ENCODE measurements at regions not wholly inside any gene's neighbourhood (a gene's known extent, or its start where the extent isn't known, plus 50 kb on each side); places are given as distances from the start of the nearest gene placed in this dataset.

GRCh38 chr2:118350621-118351020 is 262.4 kb downstream of the INSIG2 start:
- no peak overlapping the region for H3K9ac ChIP-seq (ENCODE audit: control insufficient read depth, insufficient read depth, low read length)
- SMC1A ChIA-PET (ENCODE audit: uncharacterized antibody, unreplicated experiment): no interaction called here

DNA sequence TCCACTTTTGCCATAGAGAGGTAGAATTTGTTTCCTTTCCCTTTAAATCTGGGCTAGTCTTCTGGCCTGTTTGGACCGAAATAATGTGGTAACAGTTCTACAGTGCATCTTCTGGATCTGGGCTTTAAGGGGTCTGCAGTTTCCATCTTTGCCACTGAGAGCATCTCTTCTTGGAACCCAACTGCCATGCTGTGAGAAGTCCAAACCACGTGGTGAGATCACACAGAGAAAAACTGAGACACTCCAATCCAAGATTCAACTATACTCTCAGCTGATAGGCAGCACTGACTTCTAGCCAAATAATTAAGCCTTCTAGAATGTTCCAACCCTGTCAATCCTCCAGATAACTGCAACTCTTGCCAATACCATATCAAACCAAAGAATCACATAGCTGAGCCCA is 261.1 kb downstream of the INSIG2 start:
- intact Hi-C loops (cut with micrococcal nuclease; ENCODE audit: unreplicated experiment): no loop called here
- POLR2A ChIA-PET: no interaction called here
- FAIRE-seq: no peak

More at GRCh38 chr2:118350621-118351020, 262.4 kb downstream of the INSIG2 start:
- Histone ChIP-seq H3K4me1 (ENCODE audit: control insufficient read depth, insufficient read depth, low read length) (no peaks in the 10 kb centered on the region), H3K79me2 (ENCODE audit: control insufficient read depth, insufficient read depth, low read length) (no peaks in the 10 kb centered on the region), H4K20me1 (ENCODE audit: control insufficient read depth, insufficient read depth) (no peaks in the 10 kb centered on the region), H3K4me3 (no peak overlapping the region), H3K27ac (ENCODE audit: control insufficient read depth, insufficient read depth) (no peak overlapping the region), H3K27me3 (replicated peaks in 1 of 2; ENCODE audit: control insufficient read depth in 2 of 2, insufficient read depth in 2 of 2, low read length in 1 of 2) (no peaks in the 10 kb centered on the region; a peak in 1 of 4 replicates), H3K4me2 (ENCODE audit: control insufficient read depth, insufficient read depth) (no peak overlapping the region), H2AFZ (ENCODE audit: control insufficient read depth, low read depth, low read length) (no peak overlapping the region), H3K36me3 (ENCODE audit: control insufficient read depth in 2 of 2, insufficient read depth in 2 of 2, low read length in 1 of 2) (no peaks in the 10 kb centered on the region), H3K9me3 (replicated peaks; ENCODE audit: control insufficient read depth, insufficient read depth, low read length) (no peaks in the 10 kb centered on the region)
- DNase-seq (ENCODE audit: low read depth, low spot score) (no peak), FAIRE-seq (no peak), ATAC-seq (no peak)
- ChIA-PET CTCF (no interaction called here), RAD21 (ENCODE audit: unreplicated experiment) (no interaction called here), POLR2A (no interaction called here)
- in situ Hi-C loops (cut with MboI) (no loop called here), intact Hi-C loops (cut with micrococcal nuclease; ENCODE audit: unreplicated experiment) (no loop called here)
- 0% methylated on average over 1 of the region's 1 CpG for WGBS (ENCODE audit: insufficient coverage, insufficient replicate concordance, low lambda C conversion rate, missing lambda C conversion rate)
- no TSS peak for BruUV-seq (replicated peaks)
- no peak for TF ChIP-seq SMARCA5 (IDR thresholded peaks at IDR 0.05)
- no peak for TF ChIP-seq NRF1 (conservative IDR thresholded peaks at IDR 0.05; ENCODE audit: low read depth, low read length)
- TF ChIP-seq CBX5 (IDR thresholded peaks at IDR 0.05; ENCODE audit: low read depth): no peak

More for the DNA sequence above, 261.1 kb downstream of the INSIG2 start:
- Histone ChIP-seq H3K27me3 (replicated peaks in 1 of 2; ENCODE audit: control insufficient read depth in 2 of 2, insufficient read depth in 2 of 2, low read length in 1 of 2) (no peaks in the 10 kb centered on the region; a peak in 1 of 4 replicates), H3K79me2 (ENCODE audit: control insufficient read depth, insufficient read depth, low read length) (no peaks in the 10 kb centered on the region), H3K4me3 (no peak overlapping the region), H2AFZ (ENCODE audit: control insufficient read depth, low read depth, low read length) (no peak overlapping the region), H3K4me2 (ENCODE audit: control insufficient read depth, insufficient read depth) (no peak overlapping the region), H4K20me1 (ENCODE audit: control insufficient read depth, insufficient read depth) (no peaks in the 10 kb centered on the region), H3K9ac (ENCODE audit: control insufficient read depth, insufficient read depth, low read length) (no peak overlapping the region), H3K9me3 (replicated peaks; ENCODE audit: control insufficient read depth, insufficient read depth, low read length) (no peaks in the 10 kb centered on the region), H3K36me3 (ENCODE audit: control insufficient read depth in 2 of 2, insufficient read depth in 2 of 2, low read length in 1 of 2) (no peaks in the 10 kb centered on the region), H3K27ac (ENCODE audit: control insufficient read depth, insufficient read depth) (no peak overlapping the region), H3K4me1 (ENCODE audit: control insufficient read depth, insufficient read depth, low read length) (no peaks in the 10 kb centered on the region)
- no TSS peak for BruUV-seq (replicated peaks)
- SMC1A ChIA-PET (ENCODE audit: uncharacterized antibody, unreplicated experiment): no interaction called here
- 3% methylated on average over 2 of the region's 2 CpGs for WGBS (ENCODE audit: insufficient coverage, insufficient replicate concordance, low lambda C conversion rate, missing lambda C conversion rate)
- ATAC-seq (no peak), DNase-seq (ENCODE audit: low read depth, low spot score) (no peak)
- in situ Hi-C loops (cut with MboI): no loop called here
- no peak for TF ChIP-seq NR2F1 (conservative IDR thresholded peaks at IDR 0.05)
- no peak for TF ChIP-seq SPI1 (IDR thresholded peaks at IDR 0.05; ENCODE audit: borderline replicate concordance, insufficient read depth, low read depth, low read length)
- TF ChIP-seq SMARCA5 (IDR thresholded peaks at IDR 0.05): no peak
- no peak for TF ChIP-seq IKZF2 (IDR thresholded peaks at IDR 0.05)
- TF ChIP-seq ZZZ3 (IDR thresholded peaks at IDR 0.05; ENCODE audit: control insufficient read depth, insufficient read length, low read depth): no peak
- no peak for TF ChIP-seq CHD1 (IDR thresholded peaks at IDR 0.05; ENCODE audit: low read depth, low read length)
- no peak for TF ChIP-seq RELA (IDR thresholded peaks at IDR 0.05; ENCODE audit: borderline replicate concordance, partially characterized antibody)
- no peak for TF ChIP-seq MTA3 (IDR thresholded peaks at IDR 0.05; ENCODE audit: borderline replicate concordance, low read length)
- TF ChIP-seq POLR2AphosphoS5 (IDR thresholded peaks at IDR 0.05; ENCODE audit: low read length): no peak
- no peak for TF ChIP-seq CBX5 (IDR thresholded peaks at IDR 0.05; ENCODE audit: low read depth)
- TF ChIP-seq MEF2B (IDR thresholded peaks at IDR 0.05; ENCODE audit: partially characterized antibody, poor library complexity, severe bottlenecking): no peak
- TF ChIP-seq SRF (IDR thresholded peaks at IDR 0.05; ENCODE audit: low read depth in 2 of 2, low read length in 2 of 2): no peak
- no peak for TF ChIP-seq SMAD1 (IDR thresholded peaks at IDR 0.05; ENCODE audit: low read depth, partially characterized antibody)
- TF ChIP-seq USF1 (IDR thresholded peaks at IDR 0.05; ENCODE audit: borderline replicate concordance, extremely low read length, insufficient read depth, low read depth, low read length): no peak
- no peak for TF ChIP-seq CEBPB (IDR thresholded peaks at IDR 0.05; ENCODE audit: borderline replicate concordance in 1 of 2, low read depth in 2 of 2, low read length in 2 of 2)
- TF ChIP-seq, protein P1, sequence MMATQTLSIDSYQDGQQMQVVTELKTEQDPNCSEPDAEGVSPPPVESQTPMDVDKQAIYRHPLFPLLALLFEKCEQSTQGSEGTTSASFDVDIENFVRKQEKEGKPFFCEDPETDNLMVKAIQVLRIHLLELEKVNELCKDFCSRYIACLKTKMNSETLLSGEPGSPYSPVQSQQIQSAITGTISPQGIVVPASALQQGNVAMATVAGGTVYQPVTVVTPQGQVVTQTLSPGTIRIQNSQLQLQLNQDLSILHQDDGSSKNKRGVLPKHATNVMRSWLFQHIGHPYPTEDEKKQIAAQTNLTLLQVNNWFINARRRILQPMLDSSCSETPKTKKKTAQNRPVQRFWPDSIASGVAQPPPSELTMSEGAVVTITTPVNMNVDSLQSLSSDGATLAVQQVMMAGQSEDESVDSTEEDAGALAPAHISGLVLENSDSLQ (IDR thresholded peaks at IDR 0.05): no peak
- no peak for TF ChIP-seq MEF2A (IDR thresholded peaks at IDR 0.05; ENCODE audit: insufficient read depth, low read depth, low read length)
- TF ChIP-seq LARP7 (IDR thresholded peaks at IDR 0.05): no peak
- RAD21 ChIA-PET (ENCODE audit: unreplicated experiment): no interaction called here
- CTCF ChIA-PET: no interaction called here

Data from GM12878 (cell line).